K562 (cell line): ENCODE measurements at regions not wholly inside any gene's neighbourhood (a gene's known extent, or its start where the extent isn't known, plus 50 kb on each side); places are given as distances from the start of the nearest gene placed in this dataset.

ENCODE experiments used
- ATAC-seq: fragments of 200-7000 bp; cut with Tn5 transposase; 3 replicates; pipeline ENCODE4 v1.9.1; 2020; ENCODE audit warnings: moderate library complexity
- BruUV-seq: library from RNA; stranded (reverse); fragments of 400-500 nt; replicated peaks from 2 replicates; lab custom pipeline; 2021; lab: Mats Ljungman, UMichigan
- CTCF ChIA-PET: fragments of 300-600 bp; formaldehyde crosslinking; extraction: SDS; loops from one replicate; lab custom pipeline; 2021; ENCODE audit warnings: low intra/inter-chr PET ratio; lab: Yijun Ruan, JAX
- POLR2A ChIA-PET: fragments of 300-600, 350-650 bp; sonication (Branson Sonifier 250); formaldehyde crosslinking; extraction: SDS; loops from one replicate; lab custom pipeline; 2021; ENCODE audit warnings: antibody characterized with exemption, inconsistent platforms; lab: Yijun Ruan, JAX
- DNase-seq, 4 experiments: peaks; one replicate each; pipeline versions ENCODE4 v3.0.0 to v3.0.0-alpha.2; 2011 to 2018; ENCODE audit warnings: low spot score in 3 of 4, mixed read lengths in 3 of 4; ENCODE audit errors: extremely low read depth in 1 of 4
- FAIRE-seq: peaks from 2 replicates; lab custom pipeline; 2011; peaks lifted over from hg19 to GRCh38; lab: Jason Lieb, UNC
- H2AFZ ChIP-seq: 2 replicates; pipeline ENCODE4 v1.6.0; 2011; ENCODE audit warnings: low read depth, low read length, control low read depth, inconsistent platforms
- H3K27ac ChIP-seq: fragments of 200-600 bp; 3 replicates; pipeline ENCODE4 v1.8.0; 2011; ENCODE audit warnings: low read depth, mild to moderate bottlenecking, control low read depth, inconsistent platforms, low read length, moderate library complexity, mixed read lengths; ENCODE audit errors: extremely low read depth
- H3K27me3 ChIP-seq, 2 experiments: fragments of 300-600 bp in 1 of 2; 2 replicates in 1 of 2; 3 replicates in 1 of 2; pipeline versions ENCODE4 v1.6.0 to v1.8.0; 2011; ENCODE audit warnings: inconsistent platforms in 2 of 2, low read length in 2 of 2, mild to moderate bottlenecking in 1 of 2, mixed read lengths in 1 of 2, moderate library complexity in 1 of 2; ENCODE audit not compliant: control insufficient read depth in 2 of 2, insufficient read depth in 2 of 2
- H3K36me3 ChIP-seq: fragments of 300-600 bp; 3 replicates; pipeline ENCODE4 v1.8.0; 2011; ENCODE audit warnings: mild to moderate bottlenecking, low read length, inconsistent platforms; ENCODE audit not compliant: control insufficient read depth, insufficient read depth
- H3K4me1 ChIP-seq, 2 experiments: fragments of 200-600 bp in 1 of 2; replicated peaks in 1 of 2; 2 replicates in 1 of 2; 3 replicates in 1 of 2; pipeline versions ENCODE4 v1.5.1 to v1.8.0; 2011; ENCODE audit warnings: inconsistent platforms in 2 of 2, low read length in 2 of 2, mild to moderate bottlenecking in 1 of 2, mixed read lengths in 1 of 2, moderate library complexity in 1 of 2; ENCODE audit not compliant: control insufficient read depth in 2 of 2, insufficient read depth in 2 of 2
- H3K4me2 ChIP-seq: 2 replicates; pipeline ENCODE4 v1.6.1; 2011; ENCODE audit warnings: low read length, control low read depth, inconsistent platforms, mixed read lengths; ENCODE audit not compliant: insufficient read depth
- H3K4me3 ChIP-seq: fragments of 200-600 bp; sonication (generic), shearing (Covaris generic); 2 replicates; pipeline ENCODE4 v1.5.1; 2016; ENCODE audit warnings: control low read depth, inconsistent platforms
- H3K79me2 ChIP-seq: fragments of 200-600 bp; 3 replicates; pipeline ENCODE4 v1.8.0; 2011; ENCODE audit warnings: low read length, inconsistent platforms; ENCODE audit not compliant: control insufficient read depth, insufficient read depth
- H3K9ac ChIP-seq, 2 experiments: 2 replicates each; pipeline versions ENCODE4 v1.6.0 to v1.6.1; 2011; ENCODE audit warnings: low read depth in 2 of 2, low read length in 2 of 2, control low read depth in 1 of 2, inconsistent platforms in 1 of 2, mild to moderate bottlenecking in 1 of 2, mixed read lengths in 1 of 2; ENCODE audit not compliant: insufficient read depth in 1 of 2
- H3K9me1 ChIP-seq: one replicate; pipeline ENCODE4 v1.6.0; 2011; ENCODE audit warnings: inconsistent platforms, mild to moderate bottlenecking, low read length, moderate library complexity; ENCODE audit not compliant: control insufficient read depth, insufficient read depth
- H3K9me3 ChIP-seq: replicated peaks from 2 replicates; pipeline ENCODE4 v1.5.1; 2011; ENCODE audit warnings: low read depth, low read length, inconsistent platforms; ENCODE audit not compliant: control insufficient read depth, insufficient read depth
- H4K20me1 ChIP-seq: replicated peaks from 2 replicates; pipeline ENCODE4 v1.6.1; 2011; ENCODE audit warnings: low read length, inconsistent platforms, mixed read lengths; ENCODE audit not compliant: control insufficient read depth, insufficient read depth
- HNRNPL ChIP-seq: fragments of 200-400 bp; formaldehyde crosslinking; IDR thresholded peaks from 2 replicates; pipeline ENCODE4 v1.6.1; 2017; ENCODE audit warnings: low read depth, mild to moderate bottlenecking, low read length
- KDM4B ChIP-seq, 2 experiments: fragments of 450-650 bp in 1 of 2; sonication (generic) in 1 of 2; IDR thresholded peaks; 2 replicates each; pipeline ENCODE4 v1.6.1; 2016 to 2017; ENCODE audit warnings: borderline replicate concordance in 2 of 2, antibody characterized with exemption in 1 of 2, low read depth in 1 of 2, mild to moderate bottlenecking in 1 of 2
- MBD1 ChIP-seq: fragments of 250-450 bp; sonication (Bioruptor Pico); IDR thresholded peaks from 2 replicates; pipeline ENCODE4 v1.8.0; 2022; ENCODE audit warnings: inconsistent platforms
- PRPF4 ChIP-seq: fragments of 200-400 bp; formaldehyde crosslinking; IDR thresholded peaks from one replicate; pipeline ENCODE4 v1.6.1; 2017; ENCODE audit warnings: low read length, low read depth, mild to moderate bottlenecking; ENCODE audit not compliant: insufficient read depth, poor library complexity, severe bottlenecking
- SUPT5H ChIP-seq: fragments of 450-650 bp; IDR thresholded peaks from 2 replicates; pipeline ENCODE4 v1.6.1; 2016
- WGBS: fragments of 100-300 bp; shearing (Covaris generic); methylation state at CpG from one replicate; pipeline ENCODE4 v1.1.6; 2016; ENCODE audit warnings: low coverage, mixed read lengths; ENCODE audit not compliant: insufficient coverage; ENCODE audit errors: missing lambda C conversion rate; 5-methylcytosine and 5-hydroxymethylcytosine counted together
- in situ Hi-C: fragments of 300-500 bp; cut with MboI; formaldehyde crosslinking; loops from 4 replicates; pipeline ENCODE4 v1.15.0; 2018; ENCODE audit warnings: inconsistent platforms, mixed read lengths
- intact Hi-C: fragments of 100-400 bp; cut with micrococcal nuclease; formaldehyde crosslinking; loops from 2 replicates; pipeline ENCODE4 v1.14.2; 2022
- TF ChIP-seq, protein P1 (sequence below), 2 experiments: IDR thresholded peaks in 1 of 2; conservative IDR thresholded peaks in 1 of 2; 2 replicates each; pipeline ENCODE4 v1.6.1; 2016; ENCODE audit warnings: low read depth in 2 of 2, mild to moderate bottlenecking in 1 of 2, missing compliant biosample characterization in 1 of 2, missing genetic modification characterization in 1 of 2, moderate library complexity in 1 of 2
- TF ChIP-seq, protein P2 (sequence below): sonication (generic); formaldehyde crosslinking; IDR thresholded peaks from 2 replicates; pipeline ENCODE4 v1.8.0; 2022; ENCODE audit warnings: mild to moderate bottlenecking, missing genetic modification reagents, borderline replicate concordance

DNA sequence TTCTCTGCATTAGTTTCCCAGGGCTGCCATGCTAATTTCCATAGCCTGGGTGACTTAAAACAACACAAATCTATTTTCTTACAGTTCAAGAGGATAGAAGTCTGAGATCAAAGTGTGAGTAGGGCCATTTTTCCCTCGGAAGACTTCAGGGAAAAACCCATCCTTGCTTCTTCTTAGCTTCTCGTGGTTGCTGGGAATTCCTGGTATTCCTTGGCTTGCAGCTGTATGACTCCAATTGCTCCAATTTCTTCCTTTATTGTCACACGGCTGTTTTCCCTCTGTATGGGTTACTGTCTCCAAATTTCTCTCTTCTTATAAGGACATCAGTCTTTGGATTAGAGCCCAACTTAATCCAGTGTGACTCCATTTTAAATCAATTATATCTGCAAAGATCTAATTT is 128.4 kb upstream of the JAG1 start:
- POLR2A ChIA-PET = no interaction called here
- no peak for DNase-seq

More for the DNA sequence above, 128.4 kb upstream of the JAG1 start:
- Histone ChIP-seq H3K4me2 (no peak overlapping the region), H3K4me1 (no peaks in the 10 kb centered on the region), H3K9ac (no peak overlapping the region), H3K79me2 (no peaks in the 10 kb centered on the region), H4K20me1 (no peaks in the 10 kb centered on the region), H3K27ac (no peak overlapping the region), H3K4me3 (no peak overlapping the region), H2AFZ (no peak overlapping the region), H3K36me3 (no peaks in the 10 kb centered on the region), H3K27me3 (no peaks in the 10 kb centered on the region), H3K9me3 (no peaks in the 10 kb centered on the region), H3K9me1 (no peaks in the 10 kb centered on the region)
- FAIRE-seq (no peak), ATAC-seq (no peak)
- CTCF ChIA-PET = no interaction called here
- intact Hi-C loops = no loop called here
- no TSS peak for BruUV-seq
- in situ Hi-C loops = no loop called here
- TF ChIP-seq, protein P1, sequence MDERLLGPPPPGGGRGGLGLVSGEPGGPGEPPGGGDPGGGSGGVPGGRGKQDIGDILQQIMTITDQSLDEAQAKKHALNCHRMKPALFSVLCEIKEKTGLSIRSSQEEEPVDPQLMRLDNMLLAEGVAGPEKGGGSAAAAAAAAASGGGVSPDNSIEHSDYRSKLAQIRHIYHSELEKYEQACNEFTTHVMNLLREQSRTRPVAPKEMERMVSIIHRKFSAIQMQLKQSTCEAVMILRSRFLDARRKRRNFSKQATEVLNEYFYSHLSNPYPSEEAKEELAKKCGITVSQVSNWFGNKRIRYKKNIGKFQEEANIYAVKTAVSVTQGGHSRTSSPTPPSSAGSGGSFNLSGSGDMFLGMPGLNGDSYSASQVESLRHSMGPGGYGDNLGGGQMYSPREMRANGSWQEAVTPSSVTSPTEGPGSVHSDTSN (CRISPR knock-in tag; IDR thresholded peaks at IDR 0.05; ENCODE audit: low read depth) = no peak
- TF ChIP-seq, protein P1 (tag; conservative IDR thresholded peaks at IDR 0.05; ENCODE audit: low read depth) = no peak
- TF ChIP-seq, protein P2, sequence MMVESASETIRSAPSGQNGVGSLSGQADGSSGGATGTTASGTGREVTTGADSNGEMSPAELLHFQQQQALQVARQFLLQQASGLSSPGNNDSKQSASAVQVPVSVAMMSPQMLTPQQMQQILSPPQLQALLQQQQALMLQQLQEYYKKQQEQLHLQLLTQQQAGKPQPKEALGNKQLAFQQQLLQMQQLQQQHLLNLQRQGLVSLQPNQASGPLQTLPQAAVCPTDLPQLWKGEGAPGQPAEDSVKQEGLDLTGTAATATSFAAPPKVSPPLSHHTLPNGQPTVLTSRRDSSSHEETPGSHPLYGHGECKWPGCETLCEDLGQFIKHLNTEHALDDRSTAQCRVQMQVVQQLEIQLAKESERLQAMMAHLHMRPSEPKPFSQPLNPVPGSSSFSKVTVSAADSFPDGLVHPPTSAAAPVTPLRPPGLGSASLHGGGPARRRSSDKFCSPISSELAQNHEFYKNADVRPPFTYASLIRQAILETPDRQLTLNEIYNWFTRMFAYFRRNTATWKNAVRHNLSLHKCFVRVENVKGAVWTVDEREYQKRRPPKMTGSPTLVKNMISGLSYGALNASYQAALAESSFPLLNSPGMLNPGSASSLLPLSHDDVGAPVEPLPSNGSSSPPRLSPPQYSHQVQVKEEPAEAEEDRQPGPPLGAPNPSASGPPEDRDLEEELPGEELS = no peak
- no peak for TF ChIP-seq MBD1 (CRISPR knock-in tag)
- no peak for TF ChIP-seq SUPT5H
- TF ChIP-seq HNRNPL = no peak
- TF ChIP-seq PRPF4 = no peak
- TF ChIP-seq KDM4B (IDR thresholded peaks at IDR 0.05; ENCODE audit: borderline replicate concordance in 2 of 2, low read depth in 1 of 2) = no peak
- 0% methylated on average over 3 of the region's 3 CpGs for WGBS
